ENCODE measurements at regions not wholly inside any gene's neighbourhood (a gene's known extent, or its start where the extent isn't known, plus 50 kb on each side); places are given as distances from the start of the nearest gene placed in this dataset.

GRCh38 chr1:200337410-200337809, 72.4 kb downstream of the ZNF281 start (continued):
- TF ChIP-seq, protein P1, sequence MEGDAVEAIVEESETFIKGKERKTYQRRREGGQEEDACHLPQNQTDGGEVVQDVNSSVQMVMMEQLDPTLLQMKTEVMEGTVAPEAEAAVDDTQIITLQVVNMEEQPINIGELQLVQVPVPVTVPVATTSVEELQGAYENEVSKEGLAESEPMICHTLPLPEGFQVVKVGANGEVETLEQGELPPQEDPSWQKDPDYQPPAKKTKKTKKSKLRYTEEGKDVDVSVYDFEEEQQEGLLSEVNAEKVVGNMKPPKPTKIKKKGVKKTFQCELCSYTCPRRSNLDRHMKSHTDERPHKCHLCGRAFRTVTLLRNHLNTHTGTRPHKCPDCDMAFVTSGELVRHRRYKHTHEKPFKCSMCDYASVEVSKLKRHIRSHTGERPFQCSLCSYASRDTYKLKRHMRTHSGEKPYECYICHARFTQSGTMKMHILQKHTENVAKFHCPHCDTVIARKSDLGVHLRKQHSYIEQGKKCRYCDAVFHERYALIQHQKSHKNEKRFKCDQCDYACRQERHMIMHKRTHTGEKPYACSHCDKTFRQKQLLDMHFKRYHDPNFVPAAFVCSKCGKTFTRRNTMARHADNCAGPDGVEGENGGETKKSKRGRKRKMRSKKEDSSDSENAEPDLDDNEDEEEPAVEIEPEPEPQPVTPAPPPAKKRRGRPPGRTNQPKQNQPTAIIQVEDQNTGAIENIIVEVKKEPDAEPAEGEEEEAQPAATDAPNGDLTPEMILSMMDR (IDR thresholded peaks at IDR 0.05; ENCODE audit: low read depth, low read length, missing input control), result no peak
- no peak for TF ChIP-seq JUND (IDR thresholded peaks at IDR 0.05)
- no peak for TF ChIP-seq HNF4A (conservative IDR thresholded peaks at IDR 0.05)
- TF ChIP-seq ATF3 (IDR thresholded peaks at IDR 0.05), result no peak

DNA sequence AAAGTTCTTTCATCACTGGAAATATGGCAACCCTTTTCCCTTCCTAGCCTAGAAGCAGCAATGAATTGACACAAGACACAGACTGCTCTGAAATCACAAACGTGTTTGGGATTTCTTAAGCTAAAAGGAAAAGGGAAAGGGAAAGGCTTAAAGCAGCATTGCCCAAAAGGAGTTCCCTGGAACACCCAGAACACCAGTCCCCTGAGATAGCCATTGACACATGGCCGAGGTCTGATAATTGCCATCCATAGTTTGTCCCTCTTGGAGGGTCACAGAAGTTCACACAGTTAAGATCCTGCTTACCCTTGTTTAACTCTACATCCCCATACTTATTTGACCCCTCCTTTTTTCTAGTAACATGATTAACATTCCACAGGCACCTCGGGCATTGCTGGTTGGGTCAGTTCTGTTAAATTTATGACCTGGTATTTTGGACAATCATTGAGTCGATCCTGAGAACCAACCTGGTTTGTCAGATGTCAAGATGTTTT, 72.9 kb downstream of the ZNF281 start:
- no peak overlapping the region for H3K9ac ChIP-seq (ENCODE audit: low read depth in 1 of 2, low read length in 2 of 2)

More for the DNA sequence above, 72.9 kb downstream of the ZNF281 start:
- no peaks in the 10 kb centered on the region for H3K9me3 ChIP-seq (ENCODE audit: control insufficient read depth in 4 of 4, low read length in 3 of 4)
- DNase-seq (ENCODE audit: low spot score), result no peak
- H3K4me1 ChIP-seq (ENCODE audit: control insufficient read depth in 4 of 4, insufficient read depth in 4 of 4, low read length in 3 of 4), result no peaks in the 10 kb centered on the region
- no peaks in the 10 kb centered on the region for H3K36me3 ChIP-seq (ENCODE audit: control insufficient read depth in 4 of 4, insufficient read depth in 3 of 4, low read depth in 1 of 4, low read length in 3 of 4)
- WGBS, result 65% methylated on average over 4 of the region's 4 CpGs
- H3K27me3 ChIP-seq (ENCODE audit: control insufficient read depth in 4 of 4, insufficient read depth in 4 of 4, low read length in 3 of 4), result no peaks in the 10 kb centered on the region
- H3K4me3 ChIP-seq (ENCODE audit: low read depth in 1 of 3, low read length in 3 of 3), result no peak overlapping the region
- TF ChIP-seq RAD21 (IDR thresholded peaks at IDR 0.05) (no peak), FOXA2 (IDR thresholded peaks at IDR 0.05) (no peak), HNF4A (conservative IDR thresholded peaks at IDR 0.05) (no peak), RXRA (IDR thresholded peaks at IDR 0.05) (no peak), JUND (IDR thresholded peaks at IDR 0.05) (no peak), NR2F2 (IDR thresholded peaks at IDR 0.05) (no peak), ATF3 (IDR thresholded peaks at IDR 0.05) (no peak), YY1 (IDR thresholded peaks at IDR 0.05) (no peak), FOXA1 (IDR thresholded peaks at IDR 0.05) (no peak), HNF4G (IDR thresholded peaks at IDR 0.05) (no peak), REST (IDR thresholded peaks at IDR 0.05) (no peak), TAF1 (conservative IDR thresholded peaks at IDR 0.05) (no peak), SP1 (IDR thresholded peaks at IDR 0.05) (no peak), ZBTB33 (IDR thresholded peaks at IDR 0.05) (no peak), EGR1 (IDR thresholded peaks at IDR 0.05; ENCODE audit: low read depth in 2 of 2) (no peak), GABPA (IDR thresholded peaks at IDR 0.05 in 1 of 2, conservative IDR thresholded peaks at IDR 0.05 in 1 of 2) (no peak)
- TF ChIP-seq, protein P1 (IDR thresholded peaks at IDR 0.05; ENCODE audit: low read depth, low read length, missing input control), result no peak
- TF ChIP-seq, protein P2, sequence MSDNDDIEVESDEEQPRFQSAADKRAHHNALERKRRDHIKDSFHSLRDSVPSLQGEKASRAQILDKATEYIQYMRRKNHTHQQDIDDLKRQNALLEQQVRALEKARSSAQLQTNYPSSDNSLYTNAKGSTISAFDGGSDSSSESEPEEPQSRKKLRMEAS (IDR thresholded peaks at IDR 0.05), result no peak
- no peak overlapping the region for H3K27ac ChIP-seq (ENCODE audit: low read depth in 1 of 2, low read length in 2 of 2)

Data from liver (tissue), 8 donors.